NCI-H2107 (cell line): ENCODE measurements at regions not wholly inside any gene's neighbourhood (a gene's known extent, or its start where the extent isn't known, plus 50 kb on each side); places are given as distances from the start of the nearest gene placed in this dataset.

ENCODE experiments used
- DNase-seq: peaks from one replicate; lab custom pipeline; 2025; lab: John Stamatoyannopoulos, UW

- no peak for DNase-seq
Measured at GRCh38 chr7:12456506-12456905, 52.8 kb upstream of the VWDE start.

GRCh38 chr7:12458520-12459131 lies 55.0 kb upstream of the VWDE start:
- peak; percentile 44 for DNase-seq

GRCh38 chr7:12467837-12468236 lies 64.2 kb upstream of the VWDE start:
- DNase-seq = no peak

GRCh38 chr7:12469568-12469967 lies 65.9 kb upstream of the VWDE start:
- DNase-seq = no peak

- DNase-seq = no peak
Measured at GRCh38 chr7:12470930-12471329, 67.3 kb upstream of the VWDE start.

GRCh38 chr7:12474035-12474434 lies 70.4 kb upstream of the VWDE start:
- no peak for DNase-seq

- DNase-seq = no peak
Measured at GRCh38 chr7:12475362-12476063, 71.8 kb upstream of the VWDE start.

- DNase-seq = no peak
Measured at GRCh38 chr7:12477620-12478019, 74.0 kb upstream of the VWDE start.

GRCh38 chr7:12481722-12482121 lies 78.1 kb upstream of the VWDE start:
- no peak for DNase-seq

GRCh38 chr7:12485845-12486244 lies 82.2 kb upstream of the VWDE start:
- no peak for DNase-seq

- DNase-seq = no peak
Measured at GRCh38 chr7:12488341-12488740, 82.2 kb upstream of the SCIN start.

- DNase-seq = peak; percentile 14
Measured at GRCh38 chr7:12490107-12490688, 80.3 kb upstream of the SCIN start.

GRCh38 chr7:12490940-12491339 lies 79.6 kb upstream of the SCIN start:
- DNase-seq = no peak

- no peak for DNase-seq
Measured at GRCh38 chr7:12491526-12491925, 79.0 kb upstream of the SCIN start.

- DNase-seq = no peak
Measured at GRCh38 chr7:12493407-12493806, 77.1 kb upstream of the SCIN start.

GRCh38 chr7:12493863-12494686 lies 76.4 kb upstream of the SCIN start:
- no peak for DNase-seq

GRCh38 chr7:12494687-12495024 lies 75.9 kb upstream of the SCIN start:
- DNase-seq = no peak

GRCh38 chr7:12496901-12497674 lies 73.4 kb upstream of the SCIN start:
- peak; percentile 49 for DNase-seq

GRCh38 chr7:12504149-12504548 lies 66.4 kb upstream of the SCIN start:
- DNase-seq = no peak

- no peak for DNase-seq
Measured at GRCh38 chr7:12508005-12508404, 62.5 kb upstream of the SCIN start.

- no peak for DNase-seq
Measured at GRCh38 chr7:12508554-12508953, 62.0 kb upstream of the SCIN start.

GRCh38 chr7:12517451-12517850 lies 53.1 kb upstream of the SCIN start:
- no peak for DNase-seq
